NT2/D1 (cell line): ENCODE measurements at regions not wholly inside any gene's neighbourhood (a gene's known extent, or its start where the extent isn't known, plus 50 kb on each side); places are given as distances from the start of the nearest gene placed in this dataset.

Experiments
- SUZ12 ChIP-seq: IDR thresholded peaks from 2 replicates; pipeline ENCODE4 v1.6.1; 2011; ENCODE audit not compliant: insufficient read length, insufficient read depth; ENCODE audit errors: extremely low read depth
- ZNF274 ChIP-seq: IDR thresholded peaks from 2 replicates; pipeline ENCODE4 v1.6.1; 2011; ENCODE audit warnings: mild to moderate bottlenecking, low read depth, low read length

- TF ChIP-seq ZNF274 (no peak), SUZ12 (no peak)
These were observed 141.1 kb downstream of the AASDH start for GRCh38 chr4:56246233-56246610.
